GM23248 (cell line): ENCODE measurements at regions not wholly inside any gene's neighbourhood (a gene's known extent, or its start where the extent isn't known, plus 50 kb on each side); places are given as distances from the start of the nearest gene placed in this dataset.

Source experiments
- DNase-seq: peaks from one replicate; pipeline ENCODE4 v3.0.0-alpha.2; 2015
- H2AFZ ChIP-seq: fragments of 200-600 bp; sonication (generic); 2 replicates; pipeline ENCODE4 v1.6.1; 2016; ENCODE audit warnings: antibody characterized with exemption
- H3F3A ChIP-seq: fragments of 200-600 bp; sonication (generic); 2 replicates; pipeline ENCODE4 v1.6.1; 2016; ENCODE audit warnings: mild to moderate bottlenecking, antibody characterized with exemption, mixed run types; ENCODE audit not compliant: insufficient read depth
- H3K27ac ChIP-seq: fragments of 200-600 bp; sonication (generic); 2 replicates; pipeline ENCODE4 v1.5.1; 2016; ENCODE audit warnings: mild to moderate bottlenecking
- H3K27me3 ChIP-seq: fragments of 200-600 bp; sonication (generic); replicated peaks from 2 replicates; pipeline ENCODE4 v1.6.1; 2016; ENCODE audit warnings: mild to moderate bottlenecking; ENCODE audit not compliant: insufficient read depth
- H3K36me3 ChIP-seq: fragments of 200-600 bp; sonication (generic); 2 replicates; pipeline ENCODE4 v1.6.1; 2016; ENCODE audit warnings: low read depth, mild to moderate bottlenecking
- H3K4me1 ChIP-seq: fragments of 200-600 bp; sonication (generic); 2 replicates; pipeline ENCODE4 v1.6.1; 2016; ENCODE audit warnings: mild to moderate bottlenecking; ENCODE audit not compliant: insufficient read depth
- H3K4me2 ChIP-seq: fragments of 200-600 bp; sonication (generic); one replicate; pipeline ENCODE4 v1.6.1; 2016; ENCODE audit warnings: mild to moderate bottlenecking; ENCODE audit not compliant: unreplicated experiment
- H3K4me3 ChIP-seq: fragments of 200-600 bp; sonication (generic); 2 replicates; pipeline ENCODE4 v1.5.1; 2016; ENCODE audit warnings: mild to moderate bottlenecking
- H3K79me2 ChIP-seq: fragments of 200-600 bp; sonication (generic); 2 replicates; pipeline ENCODE4 v1.6.1; 2016; ENCODE audit warnings: mild to moderate bottlenecking; ENCODE audit not compliant: insufficient read depth
- H3K9ac ChIP-seq: fragments of 200-600 bp; sonication (generic); 2 replicates; pipeline ENCODE4 v1.6.1; 2016; ENCODE audit warnings: mild to moderate bottlenecking
- H3K9me2 ChIP-seq: fragments of 200-600 bp; sonication (generic); 2 replicates; pipeline ENCODE4 v1.6.1; 2016; ENCODE audit warnings: mixed run types, mild to moderate bottlenecking, moderate library complexity; ENCODE audit not compliant: insufficient read depth
- H3K9me3 ChIP-seq: fragments of 200-600 bp; sonication (generic); one replicate; pipeline ENCODE4 v1.6.1; 2017; ENCODE audit warnings: low read depth
- H4K20me1 ChIP-seq: fragments of 200-600 bp; sonication (generic); 2 replicates; pipeline ENCODE4 v1.6.0; 2016; ENCODE audit not compliant: insufficient read depth
- EZH2 ChIP-seq: fragments of 200-600 bp; sonication (generic); IDR thresholded peaks from 2 replicates; pipeline ENCODE4 v1.6.1; 2018; ENCODE audit warnings: antibody characterized with exemption, mild to moderate bottlenecking; ENCODE audit not compliant: insufficient read depth, poor library complexity, severe bottlenecking
- EZH2phosphoT487 ChIP-seq: fragments of 200-600 bp; sonication (generic); IDR thresholded peaks from 2 replicates; pipeline ENCODE4 v1.6.1; 2018; ENCODE audit warnings: antibody characterized with exemption, moderate library complexity, mild to moderate bottlenecking, low read depth; ENCODE audit not compliant: insufficient read depth
- WGBS, 2 experiments: methylation state at CpG; one replicate each; pipeline ENCODE4 v1.1.6; 2015 to 2017; ENCODE audit warnings: low lambda C conversion rate in 2 of 2, low coverage in 1 of 2; ENCODE audit errors: missing lambda C conversion rate in 2 of 2; 5-methylcytosine and 5-hydroxymethylcytosine counted together
- in situ Hi-C: fragments of 300-500 bp; cut with MboI; formaldehyde crosslinking; loops from 2 replicates; pipeline ENCODE4 v1.15.0; 2020

- Histone ChIP-seq H3K4me1 (no peaks in the 10 kb centered on the region), H3K36me3 (no peaks in the 10 kb centered on the region), H3K4me3 (no peak overlapping the region), H3K79me2 (no peaks in the 10 kb centered on the region), H3K9me2 (no peaks in the 10 kb centered on the region), H3K9me3 (no peaks in the 10 kb centered on the region), H3K27me3 (no peaks in the 10 kb centered on the region), H4K20me1 (no peaks in the 10 kb centered on the region), H3K27ac (no peak overlapping the region), H3K9ac (no peak overlapping the region), H3F3A (no peaks in the 10 kb centered on the region), H3K4me2 (no peak overlapping the region), H2AFZ (no peak overlapping the region)
- WGBS, 2 experiments = 9 to 18% methylated on average over 5 of the region's 5 CpGs
- no peak for DNase-seq
- in situ Hi-C loops = no loop called here
- no peak for TF ChIP-seq EZH2phosphoT487
Observed at GRCh38 chr9:119758990-119759389, 389.8 kb upstream of the BRINP1 start.

DNA sequence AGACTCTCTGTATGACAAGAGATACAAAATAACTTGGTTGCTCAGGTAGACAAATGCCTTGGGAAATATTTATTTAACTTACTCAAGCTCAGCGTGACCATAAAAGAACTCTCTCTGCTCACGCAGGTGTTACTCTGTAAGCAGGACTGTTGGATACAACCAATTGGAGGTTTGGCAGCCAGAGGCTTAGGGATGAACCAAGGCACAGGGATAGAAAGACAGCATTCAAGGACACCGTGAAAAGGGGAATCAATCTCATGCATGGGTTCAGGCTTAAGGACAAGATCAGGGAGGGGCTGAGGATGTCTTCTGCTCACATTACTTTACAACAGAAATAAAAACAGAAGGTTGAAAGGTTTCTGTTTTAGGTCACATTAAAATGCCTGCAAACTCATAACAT lies 389.0 kb upstream of the BRINP1 start:
- TF ChIP-seq EZH2phosphoT487 = no peak
- TF ChIP-seq EZH2 = no peak
- no peaks in the 10 kb centered on the region for H3K27me3 ChIP-seq
- no peaks in the 10 kb centered on the region for H4K20me1 ChIP-seq
- H3K36me3 ChIP-seq = no peaks in the 10 kb centered on the region
- no peak overlapping the region for H3K4me3 ChIP-seq
- no peaks in the 10 kb centered on the region for H3K9me3 ChIP-seq
- WGBS, 2 experiments = 14 to 19% methylated on average over 3 of the region's 3 CpGs
- no peaks in the 10 kb centered on the region for H3K79me2 ChIP-seq
- H3K9me2 ChIP-seq = no peaks in the 10 kb centered on the region
- H3K27ac ChIP-seq = no peak overlapping the region
- H3K9ac ChIP-seq = no peak overlapping the region
- in situ Hi-C loops = no loop called here
- no peaks in the 10 kb centered on the region for H3K4me1 ChIP-seq
- H3F3A ChIP-seq = no peaks in the 10 kb centered on the region
- H2AFZ ChIP-seq = no peak overlapping the region
- DNase-seq = no peak
- no peak overlapping the region for H3K4me2 ChIP-seq

- in situ Hi-C loops = no loop called here
- H3K9me2 ChIP-seq = no peaks in the 10 kb centered on the region
- 13 to 18% methylated on average over 2 of the region's 2 CpGs for WGBS, 2 experiments
Observed at GRCh38 chr9:119739476-119739875, 370.2 kb upstream of the BRINP1 start.

DNA sequence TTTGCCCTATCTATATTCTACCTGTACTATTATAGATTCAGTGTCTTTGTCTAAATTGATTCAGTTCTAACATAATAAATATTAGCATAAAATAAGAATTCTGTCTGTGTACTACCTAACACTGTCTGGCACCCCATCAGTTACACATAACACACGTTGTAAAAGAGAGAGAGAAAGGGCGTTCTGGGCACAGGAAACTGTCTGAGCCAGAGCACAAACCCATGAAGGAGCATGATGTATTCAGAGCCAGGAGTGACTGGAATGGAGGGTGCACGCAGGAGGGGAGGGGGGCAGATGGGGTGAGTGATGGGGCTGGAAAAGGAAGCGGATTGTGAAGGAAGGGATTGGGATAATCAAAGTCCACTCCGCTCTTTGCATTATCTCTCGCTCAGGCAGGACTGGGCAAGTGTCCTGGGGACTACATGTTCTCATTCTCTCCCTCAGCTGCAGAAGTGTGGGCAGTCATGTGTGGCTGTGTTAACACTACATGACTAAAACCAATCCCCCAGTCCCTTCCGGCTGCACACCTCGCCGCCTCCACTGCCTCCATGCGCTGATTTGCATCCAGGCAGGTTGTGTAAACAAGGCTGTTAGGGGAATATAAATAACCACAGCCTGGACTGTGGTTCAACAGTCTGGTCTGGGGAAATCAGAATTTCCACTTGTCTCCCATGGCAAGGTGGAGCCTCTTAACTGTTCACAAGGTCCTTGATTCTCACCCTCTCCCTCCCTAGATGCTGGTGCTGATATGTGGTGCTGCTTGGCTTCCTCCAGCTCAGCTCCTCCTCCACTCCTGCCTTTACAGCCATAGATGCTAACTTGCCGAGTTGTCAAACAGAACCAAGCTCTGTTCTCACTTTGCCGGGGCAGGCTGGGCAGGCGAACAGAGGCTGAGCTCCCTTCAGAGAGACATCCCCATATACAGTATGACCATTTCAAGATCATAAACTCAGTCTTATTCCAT lies 367.5 kb upstream of the BRINP1 start:
- in situ Hi-C loops = no loop called here
- no peak overlapping the region for H2AFZ ChIP-seq

More at GRCh38 chr9:119739476-119739875, 370.2 kb upstream of the BRINP1 start:
- H2AFZ ChIP-seq = no peak overlapping the region
- no peak for TF ChIP-seq EZH2
- TF ChIP-seq EZH2phosphoT487 = no peak
- H3K9me3 ChIP-seq = no peaks in the 10 kb centered on the region
- H4K20me1 ChIP-seq = no peaks in the 10 kb centered on the region
- no peaks in the 10 kb centered on the region for H3K4me1 ChIP-seq
- no peak overlapping the region for H3K4me3 ChIP-seq
- no peaks in the 10 kb centered on the region for H3K27me3 ChIP-seq
- H3K79me2 ChIP-seq = no peaks in the 10 kb centered on the region
- no peak overlapping the region for H3K9ac ChIP-seq
- no peak overlapping the region for H3K4me2 ChIP-seq
- no peak overlapping the region for H3K27ac ChIP-seq
- no peaks in the 10 kb centered on the region for H3K36me3 ChIP-seq
- H3F3A ChIP-seq = no peaks in the 10 kb centered on the region
- DNase-seq = no peak

More for the DNA sequence above, 367.5 kb upstream of the BRINP1 start:
- WGBS, 2 experiments = 29 to 33% methylated on average over 11 to 13 of the region's 13 CpGs
- Histone ChIP-seq H3K9ac (no peak overlapping the region), H3K4me3 (no peak overlapping the region), H3K36me3 (no peaks in the 10 kb centered on the region), H3K9me2 (no peaks in the 10 kb centered on the region), H3K79me2 (no peaks in the 10 kb centered on the region), H3K27me3 (no peaks in the 10 kb centered on the region), H3K4me1 (no peaks in the 10 kb centered on the region), H3K9me3 (no peaks in the 10 kb centered on the region), H3K4me2 (no peak overlapping the region), H4K20me1 (no peaks in the 10 kb centered on the region), H3F3A (no peaks in the 10 kb centered on the region), H3K27ac (no peak overlapping the region)
- no peak for DNase-seq
- no peak for TF ChIP-seq EZH2phosphoT487
- TF ChIP-seq EZH2 = no peak
